DND-41 (cell line): ENCODE measurements at regions not wholly inside any gene's neighbourhood (a gene's known extent, or its start where the extent isn't known, plus 50 kb on each side); places are given as distances from the start of the nearest gene placed in this dataset.

Source experiments
- ATAC-seq: fragments of 200-7000 bp; cut with Tn5 transposase; 3 replicates; pipeline ENCODE4 v1.9.1; 2021; ENCODE audit warnings: low read depth; ENCODE audit not compliant: insufficient read depth
- DNase-seq: peaks from one replicate; pipeline ENCODE4 v3.0.0-alpha.2; 2020
- H2AFZ ChIP-seq: 2 replicates; pipeline ENCODE4 v1.6.0; 2012; ENCODE audit warnings: low read depth, low read length
- H3K27ac ChIP-seq: 2 replicates; pipeline ENCODE4 v1.5.1; 2012; ENCODE audit warnings: low read length, inconsistent platforms
- H3K27me3 ChIP-seq: fragments of 200-600 bp; sonication (generic); 2 replicates; pipeline ENCODE4 v1.6.0; 2012; ENCODE audit warnings: low read length, mild to moderate bottlenecking, inconsistent platforms; ENCODE audit not compliant: insufficient read depth, poor library complexity
- H3K36me3 ChIP-seq: 2 replicates; pipeline ENCODE4 v1.5.1; 2012; ENCODE audit warnings: low read length, inconsistent platforms; ENCODE audit not compliant: insufficient read depth
- H3K4me1 ChIP-seq: 2 replicates; pipeline ENCODE4 v1.5.1; 2012; ENCODE audit warnings: mild to moderate bottlenecking, low read length; ENCODE audit not compliant: insufficient read depth
- H3K4me2 ChIP-seq: 2 replicates; pipeline ENCODE4 v1.6.0; 2012; ENCODE audit warnings: mild to moderate bottlenecking, moderate library complexity, low read length, inconsistent platforms; ENCODE audit not compliant: insufficient read depth
- H3K4me3 ChIP-seq, 2 experiments: fragments of 200-600 bp in 1 of 2; shearing (Covaris generic) in 1 of 2; 2 replicates each; pipeline ENCODE4 v1.5.1; 2012 to 2016; ENCODE audit warnings: inconsistent platforms in 2 of 2, low read length in 2 of 2, mild to moderate bottlenecking in 2 of 2, low read depth in 1 of 2, moderate library complexity in 1 of 2
- H3K79me2 ChIP-seq: 2 replicates; pipeline ENCODE4 v1.6.0; 2012; ENCODE audit warnings: low read length, inconsistent platforms; ENCODE audit not compliant: insufficient read depth
- H3K9ac ChIP-seq: 2 replicates; pipeline ENCODE4 v1.6.0; 2012; ENCODE audit warnings: low read depth, mild to moderate bottlenecking, inconsistent platforms, low read length, moderate library complexity
- H3K9me3 ChIP-seq: 2 replicates; pipeline ENCODE4 v1.5.1; 2012; ENCODE audit warnings: low read length, moderate library complexity, mild to moderate bottlenecking, inconsistent platforms; ENCODE audit not compliant: insufficient read depth, severe bottlenecking
- H4K20me1 ChIP-seq: 2 replicates; pipeline ENCODE4 v1.6.0; 2012; ENCODE audit warnings: low read length; ENCODE audit not compliant: insufficient read depth
- EZH2 ChIP-seq: IDR thresholded peaks from 3 replicates; pipeline ENCODE4 v1.6.1; 2012; ENCODE audit warnings: borderline replicate concordance, low read depth, mild to moderate bottlenecking, moderate library complexity, low read length, inconsistent platforms; ENCODE audit not compliant: severe bottlenecking
- TF ChIP-seq, protein P1 (sequence below): IDR thresholded peaks from 2 replicates; pipeline ENCODE4 v1.5.1; 2012; ENCODE audit warnings: borderline replicate concordance, low read length, moderate library complexity, mild to moderate bottlenecking; ENCODE audit not compliant: poor library complexity, severe bottlenecking; ENCODE audit errors: extremely low read depth

DNA sequence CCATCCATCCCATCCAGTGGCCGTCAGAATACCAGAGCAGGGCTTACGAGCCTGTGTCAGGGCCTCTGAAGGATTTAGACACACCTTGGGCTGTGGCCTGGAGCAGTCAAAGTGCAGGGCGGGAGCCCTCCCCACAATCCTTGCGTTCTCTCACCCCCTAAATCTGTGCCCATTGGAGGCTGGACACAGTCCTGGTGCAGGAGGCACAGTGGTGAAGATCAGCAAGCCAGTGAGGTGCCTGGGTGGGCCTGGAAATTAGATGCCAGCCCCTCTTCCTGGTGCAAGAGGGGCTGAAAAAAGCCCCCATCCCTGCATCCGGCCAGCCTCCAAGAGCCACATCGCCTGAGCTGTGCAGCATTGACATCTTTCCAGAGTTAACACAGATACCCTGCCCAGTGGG, 1045.8 kb downstream of the TBC1D22A start:
- H3K4me3 ChIP-seq = no peak overlapping the region
- no peak overlapping the region for H3K27ac ChIP-seq
- H3K79me2 ChIP-seq = no peaks in the 10 kb centered on the region
- TF ChIP-seq EZH2 = no peak
- TF ChIP-seq, protein P1, sequence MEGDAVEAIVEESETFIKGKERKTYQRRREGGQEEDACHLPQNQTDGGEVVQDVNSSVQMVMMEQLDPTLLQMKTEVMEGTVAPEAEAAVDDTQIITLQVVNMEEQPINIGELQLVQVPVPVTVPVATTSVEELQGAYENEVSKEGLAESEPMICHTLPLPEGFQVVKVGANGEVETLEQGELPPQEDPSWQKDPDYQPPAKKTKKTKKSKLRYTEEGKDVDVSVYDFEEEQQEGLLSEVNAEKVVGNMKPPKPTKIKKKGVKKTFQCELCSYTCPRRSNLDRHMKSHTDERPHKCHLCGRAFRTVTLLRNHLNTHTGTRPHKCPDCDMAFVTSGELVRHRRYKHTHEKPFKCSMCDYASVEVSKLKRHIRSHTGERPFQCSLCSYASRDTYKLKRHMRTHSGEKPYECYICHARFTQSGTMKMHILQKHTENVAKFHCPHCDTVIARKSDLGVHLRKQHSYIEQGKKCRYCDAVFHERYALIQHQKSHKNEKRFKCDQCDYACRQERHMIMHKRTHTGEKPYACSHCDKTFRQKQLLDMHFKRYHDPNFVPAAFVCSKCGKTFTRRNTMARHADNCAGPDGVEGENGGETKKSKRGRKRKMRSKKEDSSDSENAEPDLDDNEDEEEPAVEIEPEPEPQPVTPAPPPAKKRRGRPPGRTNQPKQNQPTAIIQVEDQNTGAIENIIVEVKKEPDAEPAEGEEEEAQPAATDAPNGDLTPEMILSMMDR = no peak
- no peak overlapping the region for H3K9ac ChIP-seq
- H4K20me1 ChIP-seq = no peaks in the 10 kb centered on the region
- no peaks in the 10 kb centered on the region for H3K36me3 ChIP-seq
- H3K9me3 ChIP-seq = no peaks in the 10 kb centered on the region
- no peak overlapping the region for H3K4me2 ChIP-seq
- no peaks in the 10 kb centered on the region for H3K27me3 ChIP-seq
- no peaks in the 10 kb centered on the region for H3K4me1 ChIP-seq
- DNase-seq (no peak), ATAC-seq (no peak)
- H2AFZ ChIP-seq = no peak overlapping the region

DNA sequence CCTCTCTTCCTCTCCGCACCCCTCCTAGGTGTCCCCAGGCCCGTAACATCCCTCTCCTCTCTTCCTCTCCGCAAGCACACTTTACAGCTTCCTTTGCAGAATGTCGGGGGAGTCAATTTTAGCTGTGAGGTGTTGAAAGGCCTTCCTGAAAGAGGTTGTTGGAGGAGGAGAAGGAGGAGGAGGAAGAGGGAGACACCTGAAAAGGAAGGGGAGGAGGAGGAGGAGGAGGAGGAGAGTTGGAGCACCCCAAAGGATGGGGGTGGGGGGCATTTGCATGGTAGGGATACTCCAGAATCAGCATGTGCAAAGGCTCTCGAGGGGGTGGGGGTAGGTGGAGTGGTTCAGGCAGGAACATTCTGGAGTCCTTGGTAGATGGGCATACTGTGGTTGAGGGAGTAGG, 1045.1 kb downstream of the TBC1D22A start:
- Histone ChIP-seq H2AFZ (no peak overlapping the region), H3K4me2 (no peak overlapping the region), H3K79me2 (no peaks in the 10 kb centered on the region), H3K4me1 (no peaks in the 10 kb centered on the region), H4K20me1 (no peaks in the 10 kb centered on the region), H3K36me3 (no peaks in the 10 kb centered on the region), H3K27me3 (no peaks in the 10 kb centered on the region), H3K9me3 (no peaks in the 10 kb centered on the region), H3K4me3 (no peak overlapping the region), H3K9ac (no peak overlapping the region), H3K27ac (no peak overlapping the region)
- DNase-seq (no peak), ATAC-seq (no peak)
- TF ChIP-seq, protein P1 = no peak
- TF ChIP-seq EZH2 = no peak

DNA sequence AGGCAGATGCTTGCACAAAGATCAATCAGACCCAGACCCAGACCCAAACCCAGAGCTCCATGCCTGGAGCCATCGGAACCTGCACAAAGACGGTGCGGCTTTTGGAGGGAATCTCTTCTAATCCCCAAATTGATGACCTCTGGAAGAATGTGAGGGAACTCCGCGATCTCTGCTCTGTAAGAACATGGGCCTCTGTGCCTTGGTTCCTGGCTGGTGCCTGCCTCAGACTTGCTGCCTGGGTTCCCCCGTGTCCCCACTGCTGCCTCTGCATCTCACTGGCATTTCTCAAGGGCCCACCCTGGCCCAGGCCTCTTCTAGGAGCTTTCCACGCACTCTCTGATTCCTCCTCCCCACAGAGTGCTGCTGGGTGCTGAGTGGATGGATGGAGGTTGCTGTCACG, 1044.4 kb downstream of the TBC1D22A start:
- Histone ChIP-seq H3K9me3 (no peaks in the 10 kb centered on the region), H2AFZ (no peak overlapping the region), H3K4me2 (no peak overlapping the region), H3K79me2 (no peaks in the 10 kb centered on the region), H3K4me1 (no peaks in the 10 kb centered on the region), H3K27ac (no peak overlapping the region), H3K4me3 (no peak overlapping the region), H3K27me3 (no peaks in the 10 kb centered on the region), H3K36me3 (no peaks in the 10 kb centered on the region), H3K9ac (no peak overlapping the region), H4K20me1 (no peaks in the 10 kb centered on the region)
- ATAC-seq (no peak), DNase-seq (no peak)
- TF ChIP-seq, protein P1 = no peak
- TF ChIP-seq EZH2 = no peak

DNA sequence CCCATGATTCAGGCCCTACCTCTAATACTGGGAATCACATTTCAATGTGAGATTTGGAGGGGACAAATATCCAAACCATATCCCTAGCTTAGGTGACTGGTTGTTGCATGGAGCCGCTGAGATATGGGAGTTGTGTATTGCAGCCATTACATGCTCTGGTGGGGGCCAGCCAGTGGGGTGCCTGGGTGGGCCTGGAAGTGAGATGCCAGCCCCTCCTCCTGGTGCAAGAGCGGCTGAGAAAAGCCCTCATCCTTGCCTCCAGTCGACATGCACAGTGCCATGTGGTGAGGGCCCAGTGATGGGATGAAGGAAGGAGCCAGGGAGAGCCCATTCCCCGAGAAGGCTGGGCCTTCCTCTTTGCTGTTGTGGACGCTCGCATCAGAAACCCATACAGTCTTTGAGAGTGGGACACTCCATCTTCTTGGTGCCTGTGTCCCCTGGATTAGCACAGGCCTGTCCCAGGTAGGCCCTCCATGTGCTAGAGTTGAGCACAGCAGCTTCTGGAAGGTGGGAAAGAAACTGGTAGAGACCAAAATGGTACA, 1043.0 kb downstream of the TBC1D22A start:
- Histone ChIP-seq H4K20me1 (no peaks in the 10 kb centered on the region), H3K4me2 (no peak overlapping the region), H3K79me2 (no peaks in the 10 kb centered on the region), H3K36me3 (no peaks in the 10 kb centered on the region), H3K4me1 (no peaks in the 10 kb centered on the region), H3K27me3 (no peaks in the 10 kb centered on the region), H2AFZ (no peak overlapping the region), H3K4me3 (no peak overlapping the region), H3K27ac (no peak overlapping the region), H3K9ac (no peak overlapping the region), H3K9me3 (no peaks in the 10 kb centered on the region)
- DNase-seq (no peak), ATAC-seq (no peak)
- TF ChIP-seq, protein P1 = no peak
- no peak for TF ChIP-seq EZH2
